GM19035 (cell line): ENCODE measurements at regions not wholly inside any gene's neighbourhood (a gene's known extent, or its start where the extent isn't known, plus 50 kb on each side); places are given as distances from the start of the nearest gene placed in this dataset.

Experiments
- ATAC-seq: cut with Tn5 transposase; IDR thresholded peaks from one replicate; pipeline ENCODE4 v1.9.1; 2021; ENCODE audit not compliant: unreplicated experiment

DNA sequence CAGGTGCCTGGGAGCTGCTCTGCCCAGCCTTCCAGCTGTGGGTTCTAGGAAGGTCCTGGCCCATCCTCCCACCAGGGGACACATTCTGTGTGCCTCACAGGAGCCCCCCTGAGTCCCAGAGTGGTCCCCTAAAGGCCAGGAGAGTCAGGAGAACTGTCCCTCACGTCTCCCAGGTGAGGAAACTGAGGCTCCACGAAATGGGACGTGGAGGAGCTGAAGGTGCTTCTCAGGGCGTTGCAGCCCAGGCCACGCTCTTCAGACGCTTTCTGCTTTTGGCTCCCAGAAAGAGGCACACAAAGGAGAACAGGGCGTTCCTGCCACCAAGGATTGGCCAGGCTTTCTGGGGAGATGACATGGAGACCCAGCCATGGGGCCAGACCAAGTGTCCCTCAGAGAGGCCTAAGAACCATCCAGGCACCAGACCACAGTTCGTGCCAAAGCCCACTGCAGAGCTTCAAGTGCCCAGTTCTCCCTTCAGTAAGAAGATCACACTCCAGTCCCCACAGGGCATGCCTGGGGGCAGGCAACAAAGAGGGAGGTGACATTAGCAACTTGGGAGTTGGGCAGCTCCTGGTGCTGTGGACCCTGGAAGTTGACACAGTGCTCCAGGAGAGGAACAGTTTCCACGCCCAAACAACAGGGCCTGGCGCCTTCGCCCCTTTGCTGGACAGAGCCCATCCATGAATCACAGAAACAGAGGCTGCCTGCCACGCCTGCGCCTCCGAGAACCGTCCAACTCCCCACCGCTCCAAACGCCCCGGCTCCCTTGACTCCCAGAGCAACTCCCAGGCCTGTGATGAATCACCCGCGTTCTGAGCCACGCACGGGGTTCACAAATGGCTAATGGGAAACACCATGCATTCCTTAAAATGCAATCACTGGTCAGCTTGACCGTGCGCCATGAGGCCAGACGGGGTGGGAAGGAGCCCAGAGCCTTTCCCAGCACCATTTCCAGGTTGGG, 589.2 kb downstream of the BRD1 start:
- ATAC-seq = no peak

DNA sequence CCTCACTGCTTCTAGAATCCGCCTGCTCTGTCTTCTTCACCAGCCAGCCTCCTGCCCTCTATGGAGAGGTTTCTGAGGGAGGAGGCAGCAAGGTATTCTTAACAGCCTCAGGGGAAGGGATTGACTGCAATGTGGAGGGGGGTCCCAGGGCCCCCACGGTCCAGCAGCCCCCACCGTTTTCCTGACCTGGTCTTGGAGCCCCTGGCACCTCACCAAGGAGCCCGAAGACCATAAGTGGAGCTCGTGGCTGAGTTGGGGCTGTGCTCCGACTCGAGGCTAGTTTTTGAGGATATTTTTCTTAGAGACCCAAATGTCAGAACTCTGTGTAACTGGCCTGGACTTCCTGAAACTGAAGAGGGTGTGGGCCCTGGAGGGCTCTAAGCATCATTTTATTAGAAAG, 590.0 kb downstream of the BRD1 start:
- no peak for ATAC-seq

DNA sequence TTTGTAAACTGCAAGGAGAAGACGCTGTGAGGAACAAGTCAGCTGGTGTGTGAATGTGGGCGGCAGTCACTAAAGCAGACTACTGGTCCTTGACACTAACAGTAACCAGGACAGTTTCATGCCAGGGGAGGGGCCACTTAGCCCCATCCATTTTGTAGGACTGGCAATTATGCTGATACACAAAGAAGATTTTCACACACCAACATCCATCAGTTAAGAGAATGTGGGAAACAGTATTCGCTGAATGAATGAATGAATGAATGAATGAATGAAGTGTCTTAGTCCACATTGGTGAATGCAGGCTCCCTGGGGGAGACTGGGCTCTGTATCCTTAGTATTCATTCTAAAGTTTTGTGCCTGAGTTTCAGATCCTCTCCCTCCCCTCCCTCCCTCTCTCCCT, 590.4 kb downstream of the BRD1 start:
- ATAC-seq = no peak

DNA sequence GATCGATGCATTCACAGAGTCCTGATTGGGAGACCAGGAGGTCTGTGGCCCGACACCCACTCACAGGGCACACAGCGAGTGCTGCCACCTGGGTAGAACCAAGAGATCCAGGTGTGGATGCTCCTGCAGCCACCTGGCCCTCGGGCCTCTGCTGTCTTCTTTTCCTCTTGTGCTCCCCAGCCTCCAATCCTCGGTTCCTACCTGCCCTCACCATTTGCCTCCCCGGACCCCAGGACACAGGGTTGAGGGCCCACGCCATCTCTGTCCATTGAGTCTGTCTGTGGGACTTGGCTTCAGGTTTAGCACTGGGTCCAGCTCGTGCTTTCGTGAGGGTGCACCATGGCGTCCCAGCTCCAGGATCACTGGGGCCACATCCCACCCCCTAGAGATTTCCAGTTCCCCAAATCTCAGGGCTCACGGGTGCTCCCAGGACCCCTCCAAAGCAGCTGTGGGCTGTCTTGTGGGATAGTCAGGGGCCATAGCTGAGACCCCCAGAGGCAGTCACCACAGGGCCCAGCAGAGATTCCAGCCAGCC, 591.1 kb downstream of the BRD1 start:
- ATAC-seq = no peak

DNA sequence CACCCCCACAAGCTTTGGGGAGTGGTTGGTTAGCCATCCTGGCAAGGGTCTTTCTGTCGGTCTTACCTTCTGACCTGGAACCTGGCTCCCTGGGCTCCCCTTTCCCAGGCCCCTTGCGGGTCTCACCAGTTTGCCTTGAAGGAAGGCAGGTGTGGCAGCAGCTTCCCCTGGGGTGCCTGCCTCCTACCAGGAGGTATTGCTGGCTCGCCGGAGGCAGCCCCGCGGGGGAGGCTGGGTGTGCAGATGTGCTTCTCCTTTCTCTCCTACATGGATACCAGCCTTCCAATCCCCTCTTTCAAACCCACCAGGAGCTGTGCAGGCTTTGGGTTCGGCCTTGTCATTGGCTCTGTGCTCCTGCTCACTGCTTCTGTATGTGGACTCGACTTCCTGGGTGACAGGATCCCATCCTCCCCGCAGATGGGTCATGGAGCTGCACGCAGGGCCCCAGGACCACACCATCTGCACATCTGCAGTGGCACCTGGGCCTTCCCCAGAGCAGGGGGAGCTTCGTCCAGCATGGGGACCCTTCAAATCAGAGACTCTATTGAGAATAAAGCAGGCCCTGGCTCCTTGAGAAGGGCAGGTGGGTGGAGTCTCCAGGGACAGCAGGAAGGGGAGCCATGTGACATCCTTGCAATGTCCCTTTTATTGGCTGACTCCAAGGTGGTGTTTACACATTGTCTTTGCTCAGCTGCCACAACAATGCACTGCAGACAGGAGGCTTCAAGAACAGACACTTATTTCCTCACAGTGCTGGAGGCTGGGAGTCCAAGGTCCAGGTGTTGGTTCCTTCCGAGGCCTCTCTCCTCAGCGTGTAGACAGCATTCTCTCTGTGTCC, 592.0 kb downstream of the BRD1 start:
- ATAC-seq = no peak

DNA sequence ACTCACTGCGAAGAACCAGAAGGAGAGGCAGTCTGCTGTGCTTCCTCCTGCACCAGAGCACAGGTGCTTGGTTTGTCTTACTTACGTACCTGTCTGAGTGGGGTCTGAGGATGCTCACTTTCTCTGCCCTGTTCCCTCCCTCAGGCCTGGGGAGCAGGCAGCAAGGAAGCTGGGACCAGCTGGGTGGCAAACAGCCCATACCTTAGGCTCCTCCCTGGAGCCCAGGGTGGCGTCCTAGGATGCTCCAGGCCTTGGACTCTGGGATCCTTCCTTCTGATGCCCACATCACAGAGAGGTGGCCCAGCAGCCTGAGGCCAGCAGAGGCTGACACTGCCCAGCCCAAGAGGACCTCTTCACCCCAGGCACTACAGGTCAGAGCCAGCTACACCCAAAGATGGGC, 593.2 kb downstream of the BRD1 start:
- ATAC-seq = no peak

DNA sequence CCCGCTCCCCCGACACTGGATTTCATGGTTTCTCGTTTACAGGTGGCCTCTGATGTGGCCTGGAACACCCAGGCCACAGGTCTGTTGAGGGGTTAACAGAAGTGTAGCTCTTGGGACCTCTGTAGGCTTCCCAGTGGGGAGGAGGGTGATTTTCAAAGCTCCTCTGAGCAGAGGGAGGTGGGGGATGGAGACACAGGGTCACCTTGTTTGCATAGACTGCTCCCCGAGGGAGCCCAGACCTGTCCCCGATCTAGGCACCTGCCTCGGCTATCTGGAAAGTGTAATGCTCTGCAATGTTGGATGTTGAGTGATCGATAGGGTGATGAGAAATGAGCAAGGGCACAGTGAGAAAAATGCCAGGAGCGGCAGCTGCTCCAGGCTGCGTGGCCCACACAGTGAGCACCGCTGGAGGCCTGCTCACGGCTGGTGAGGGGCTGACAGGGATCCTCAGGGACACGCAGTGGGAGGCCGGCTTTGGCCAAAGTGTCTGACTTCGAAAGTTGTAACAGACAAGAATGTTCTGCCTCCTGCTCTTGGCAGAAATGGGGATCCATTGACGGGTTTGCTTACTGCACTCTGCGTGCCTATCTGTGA, 594.1 kb downstream of the BRD1 start:
- ATAC-seq = no peak

DNA sequence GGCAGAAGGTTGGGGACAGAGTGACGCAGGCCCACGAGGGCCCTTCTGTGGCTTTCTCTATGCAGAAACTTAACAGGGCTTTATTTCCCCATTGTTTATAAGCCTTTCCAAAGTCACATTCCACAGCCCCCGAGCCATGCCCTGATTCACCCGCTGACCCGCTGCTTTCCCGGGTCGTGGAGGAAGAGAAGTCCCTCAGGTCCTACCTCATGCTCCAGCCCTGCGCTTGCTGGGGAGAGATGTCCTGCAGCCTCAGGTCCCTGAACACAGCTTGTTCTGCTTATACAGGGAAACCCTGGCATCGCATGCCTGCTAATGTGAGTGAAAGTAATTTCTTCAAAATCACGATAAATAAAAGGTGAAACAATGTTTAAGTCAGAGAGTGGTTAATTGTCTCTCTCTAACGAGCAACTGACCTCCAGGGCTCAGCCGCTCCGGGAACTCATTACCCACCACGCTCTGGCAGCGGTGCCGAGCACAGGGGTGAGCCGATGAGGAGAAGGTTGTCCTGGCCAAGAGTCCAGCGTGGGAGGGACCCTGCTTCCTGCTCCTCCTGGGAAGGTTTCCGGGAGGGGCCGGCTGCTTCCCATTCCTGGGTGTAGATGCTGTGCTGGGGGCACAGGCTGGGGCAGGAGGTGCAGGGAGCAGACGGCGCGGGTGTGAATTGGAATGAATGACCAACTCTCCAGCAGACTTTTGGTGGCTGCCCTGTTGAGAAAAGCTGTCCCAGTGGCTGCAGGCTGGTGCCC, 595.2 kb downstream of the BRD1 start:
- no peak for ATAC-seq

DNA sequence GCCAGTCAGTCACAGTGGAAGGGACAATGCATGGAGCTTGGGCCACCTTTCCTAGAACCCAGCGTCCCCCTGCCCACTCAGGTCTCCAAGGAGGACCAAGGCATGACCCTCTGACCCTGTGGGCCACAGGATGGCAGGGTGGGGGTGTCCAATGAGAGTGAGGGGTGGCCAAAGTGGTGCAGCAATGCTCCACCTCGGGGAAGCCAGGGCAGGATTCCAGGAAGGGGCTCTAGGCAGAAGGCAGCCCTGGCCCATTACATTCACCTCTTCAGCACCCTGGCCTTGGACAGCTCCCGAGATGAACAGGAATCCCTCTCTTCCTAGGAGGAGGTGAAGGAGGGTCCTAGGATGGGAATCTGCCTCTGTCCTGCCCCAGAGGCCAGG, 597.5 kb downstream of the BRD1 start:
- ATAC-seq = no peak

DNA sequence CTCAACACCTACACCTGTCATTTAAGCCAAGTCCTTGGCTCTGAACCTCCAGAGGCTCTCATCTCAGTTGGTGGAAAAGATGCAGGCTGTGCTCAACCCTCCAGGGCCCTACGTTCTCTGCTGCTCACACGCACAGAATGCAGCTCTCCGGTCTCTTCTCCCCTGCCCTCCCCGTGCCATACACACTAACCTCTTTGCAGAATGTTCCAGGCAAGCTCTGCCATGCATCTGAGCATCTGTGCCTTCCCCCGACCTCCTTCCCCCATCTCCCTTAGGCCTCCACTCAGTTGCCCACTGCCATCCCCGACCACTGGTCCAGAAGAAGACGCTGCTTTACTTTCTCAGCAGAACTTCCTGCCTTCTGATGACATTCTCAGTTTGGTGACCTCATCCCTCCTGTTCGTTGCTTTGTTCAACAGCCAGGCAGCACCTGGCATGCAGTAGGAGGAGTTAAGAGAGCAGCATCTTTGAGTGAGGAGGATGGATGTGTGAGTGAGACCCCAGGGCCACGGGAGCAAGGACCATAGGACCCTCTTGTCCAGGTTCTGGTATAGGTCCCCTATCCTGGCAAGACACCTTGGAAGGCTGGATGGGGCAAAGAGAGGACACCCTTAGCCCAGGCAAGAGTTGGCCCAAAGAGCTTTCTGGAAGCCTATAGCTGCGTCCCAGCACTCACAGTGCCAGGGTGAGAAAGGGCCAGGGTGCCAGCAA, 598.0 kb downstream of the BRD1 start:
- no peak for ATAC-seq

DNA sequence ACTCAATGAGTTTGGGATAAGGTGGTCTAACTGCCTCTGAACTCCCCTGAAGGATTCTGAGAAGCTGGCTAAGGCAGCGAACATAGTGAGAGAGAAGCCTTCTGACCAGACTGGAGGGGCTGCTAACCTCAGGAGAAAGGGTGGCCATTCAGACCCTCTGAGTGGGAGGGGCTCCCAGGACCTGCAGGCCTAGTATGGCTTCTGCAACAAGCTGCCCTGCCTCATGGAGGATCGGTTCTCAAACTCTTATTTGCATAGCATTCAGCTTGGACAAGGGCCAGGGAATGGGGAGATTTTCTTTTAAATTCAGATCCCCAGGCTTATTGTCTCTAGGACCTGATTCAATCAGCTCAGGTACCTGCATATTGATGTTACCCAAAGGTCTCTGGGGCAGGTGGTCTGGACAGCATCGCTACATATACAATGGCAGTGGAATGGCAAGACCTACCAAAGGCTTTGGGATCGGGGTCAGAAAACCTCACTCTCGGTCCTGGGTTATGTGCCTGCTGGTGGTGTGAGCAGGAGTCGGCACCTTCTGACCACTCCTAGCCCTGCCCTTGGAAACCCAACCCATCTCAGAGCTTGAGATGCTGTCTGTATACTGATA, 599.1 kb downstream of the BRD1 start:
- ATAC-seq = no peak

DNA sequence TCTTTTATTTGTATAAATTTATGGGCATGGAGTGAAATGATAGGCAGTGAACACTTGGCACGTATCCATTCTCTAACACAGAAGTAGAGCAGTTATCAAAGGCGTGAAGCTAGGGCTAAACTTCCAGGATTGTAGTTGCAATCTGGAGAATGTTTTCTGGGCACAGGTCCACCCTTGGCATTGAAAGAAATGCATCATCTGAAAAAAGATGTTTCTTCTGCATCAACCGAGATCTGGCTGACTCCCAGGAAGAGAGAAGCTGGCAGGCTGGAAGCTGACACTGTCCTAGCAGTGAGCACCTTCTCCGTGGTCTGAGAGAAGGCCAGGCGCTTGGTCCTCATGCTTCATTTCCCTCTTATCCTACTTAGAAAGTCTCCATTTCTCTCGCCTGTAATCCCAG, 600.0 kb downstream of the BRD1 start:
- ATAC-seq = no peak

DNA sequence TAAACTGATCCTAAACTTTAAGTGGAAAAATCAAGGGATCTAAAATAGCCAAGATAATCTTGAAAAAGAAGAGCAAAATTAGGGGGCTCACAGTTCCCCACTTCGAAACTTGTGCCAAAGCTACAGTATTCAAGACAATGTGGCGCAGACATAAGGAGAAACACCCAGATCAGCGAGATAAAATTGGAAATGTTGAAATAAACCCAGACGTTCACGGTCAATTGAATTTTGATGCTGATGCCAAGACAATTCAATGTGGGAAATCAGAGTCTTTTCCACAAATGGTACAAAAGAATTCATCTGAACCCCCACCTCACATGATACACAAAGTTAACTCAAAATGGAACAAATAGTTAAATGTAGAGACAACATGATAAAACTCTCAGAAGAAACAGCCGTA, 601.6 kb downstream of the BRD1 start:
- no peak for ATAC-seq

DNA sequence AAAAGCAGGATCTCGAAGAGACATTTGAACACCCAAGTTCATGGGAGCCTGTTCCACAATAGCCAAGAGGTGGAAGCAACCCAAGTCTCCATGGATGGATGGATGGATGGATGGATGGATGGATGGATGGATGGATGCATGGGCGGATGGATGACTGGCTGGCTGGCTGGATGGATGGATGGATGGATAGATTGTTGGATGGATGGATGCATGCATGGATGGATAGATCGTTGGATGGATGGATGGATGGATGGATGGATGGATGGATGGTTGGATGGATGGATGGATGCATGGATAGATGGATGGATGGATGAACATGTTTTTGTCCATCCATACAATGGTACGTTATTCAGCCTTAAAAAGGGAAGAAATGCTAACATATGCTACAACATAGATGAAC, 603.4 kb downstream of the BRD1 start:
- ATAC-seq = no peak

DNA sequence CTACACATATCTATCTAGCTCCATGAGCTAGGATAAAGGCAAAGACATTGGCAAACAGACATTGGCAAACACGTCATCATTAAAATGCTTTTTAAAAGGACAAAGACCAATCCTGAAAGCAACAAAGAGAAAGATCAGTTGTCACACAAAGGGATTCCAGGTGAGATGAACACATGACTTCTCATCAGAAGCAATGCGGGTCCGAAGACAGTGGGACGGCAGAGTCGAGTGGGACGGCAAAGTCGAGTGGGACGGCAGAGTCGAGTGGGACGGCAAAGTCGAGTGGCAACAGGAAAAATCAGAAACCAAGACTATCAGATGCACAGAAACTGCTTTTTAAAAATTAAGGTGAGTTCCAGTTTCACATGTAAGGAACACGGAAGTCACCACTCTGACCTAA, 609.5 kb downstream of the BRD1 start:
- no peak for ATAC-seq

DNA sequence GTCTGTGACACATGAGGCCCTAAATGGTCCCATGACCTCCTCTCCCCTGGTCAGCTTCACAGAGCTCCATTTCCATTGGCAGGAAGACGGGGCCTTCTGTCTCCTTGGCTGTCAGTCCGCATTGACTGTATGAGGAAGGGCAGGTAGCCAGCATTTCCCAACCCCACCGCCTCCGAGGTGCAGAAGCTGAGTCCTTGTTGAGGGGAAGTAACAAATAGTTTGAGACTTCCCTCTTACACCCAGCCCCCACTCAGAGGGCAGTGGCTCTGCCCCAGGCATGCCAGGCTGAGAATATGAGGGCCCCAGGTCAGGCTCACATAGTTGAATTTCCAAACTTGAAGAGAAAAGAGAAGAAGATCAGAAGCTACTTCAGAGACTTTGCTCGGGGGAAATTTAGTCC, 611.1 kb downstream of the BRD1 start:
- ATAC-seq = no peak

DNA sequence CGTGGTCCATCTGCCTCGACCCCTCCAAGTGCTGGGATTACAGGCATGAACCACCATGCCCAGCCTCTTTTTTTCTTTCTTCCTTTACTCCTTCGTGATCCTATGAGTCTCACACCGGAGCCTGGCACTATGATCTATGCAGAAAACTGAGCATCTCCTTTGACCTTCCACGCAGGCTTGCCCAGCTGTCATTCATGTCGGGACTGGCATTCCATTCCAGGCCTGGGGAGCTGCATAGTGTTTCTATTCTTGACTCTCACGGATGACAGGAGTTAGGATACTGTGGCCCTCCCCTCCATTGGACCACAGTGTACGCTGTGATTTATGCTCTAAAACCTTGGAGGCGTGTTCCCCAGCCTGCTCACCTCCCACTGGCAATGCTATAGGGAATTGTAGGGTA, 611.8 kb downstream of the BRD1 start:
- no peak for ATAC-seq

DNA sequence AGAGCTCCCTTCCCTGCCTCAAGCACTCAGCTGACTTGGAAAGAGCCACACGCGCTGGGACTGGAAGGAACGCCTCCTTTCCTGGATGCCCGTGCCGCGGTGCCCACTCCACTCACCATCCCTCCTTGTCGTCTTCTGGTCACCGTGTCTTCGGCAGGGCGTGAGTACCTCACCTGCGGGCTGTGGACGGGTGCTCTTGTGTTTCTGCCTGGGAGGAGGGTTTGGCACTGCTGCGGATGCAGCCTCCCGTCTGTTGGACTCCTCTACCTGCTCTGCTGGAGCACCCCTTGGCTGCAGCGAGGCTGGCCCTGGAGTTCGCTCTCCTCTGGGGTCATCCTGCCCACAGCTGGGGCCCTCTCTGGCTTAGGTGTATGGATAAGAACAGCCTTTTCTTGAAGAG, 612.7 kb downstream of the BRD1 start:
- ATAC-seq = no peak

DNA sequence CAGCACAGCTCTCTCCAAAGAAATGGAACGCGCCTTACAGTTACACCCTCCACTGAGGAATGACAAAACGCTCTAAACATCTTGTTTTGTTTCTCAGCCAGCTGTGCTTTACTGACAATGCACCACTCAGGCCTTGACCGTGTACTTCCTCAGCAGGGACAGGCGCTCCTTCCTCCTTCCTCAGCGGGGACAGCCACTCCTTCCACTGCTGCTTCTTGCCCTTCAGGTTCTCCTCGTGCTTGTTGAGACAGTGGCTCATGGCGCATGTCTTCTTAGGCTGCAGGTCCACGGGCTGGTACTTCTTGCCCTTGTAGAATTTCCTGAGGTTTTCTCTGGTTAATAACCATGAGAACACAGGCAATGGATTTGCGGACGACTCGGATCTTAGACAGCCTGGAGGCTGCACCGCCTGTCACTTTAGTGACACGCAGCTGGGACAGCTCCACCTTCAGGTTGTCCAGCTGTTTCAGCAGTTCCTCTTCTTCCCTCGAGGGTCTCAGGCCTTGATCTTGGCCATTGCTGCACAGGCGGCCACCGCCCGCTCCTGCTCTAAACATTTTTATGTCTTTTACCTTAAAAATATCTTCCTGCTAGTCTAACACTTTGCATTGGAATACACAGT, 613.8 kb downstream of the BRD1 start:
- no peak for ATAC-seq
